ENCODE measurements at regions not wholly inside any gene's neighbourhood (a gene's known extent, or its start where the extent isn't known, plus 50 kb on each side); places are given as distances from the start of the nearest gene placed in this dataset.

DNA sequence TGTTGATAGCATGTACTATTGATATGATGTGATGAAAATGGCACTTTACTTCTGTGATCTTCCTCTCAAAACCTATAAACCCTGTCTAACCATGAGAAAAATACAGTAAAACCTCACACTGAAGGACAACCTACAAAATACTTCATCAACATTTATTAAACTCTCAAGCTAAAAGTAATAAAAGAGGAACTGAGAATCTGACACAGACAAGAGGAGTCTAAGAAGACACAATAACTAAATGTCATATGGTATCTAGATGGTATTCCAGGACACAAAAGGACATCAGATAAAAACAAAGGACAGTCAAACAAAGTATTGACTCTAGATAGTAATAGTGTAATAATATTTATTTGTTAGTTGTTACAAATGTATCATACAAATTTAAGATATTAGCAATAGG lies 655.3 kb downstream of the SH3BGRL start:
- Histone ChIP-seq H3K9me3 (ENCODE audit: low read length) (no peaks in the 10 kb centered on the region), H2AFZ (ENCODE audit: low read depth, low read length) (no peak overlapping the region)
- no peak for TF ChIP-seq SMC3 (conservative IDR thresholded peaks at IDR 0.05; ENCODE audit: poor library complexity)
- TF ChIP-seq EZH2 (IDR thresholded peaks at IDR 0.05; ENCODE audit: borderline replicate concordance, insufficient read depth, low read length, poor library complexity, severe bottlenecking), result no peak
- TF ChIP-seq EP300 (conservative IDR thresholded peaks at IDR 0.05; ENCODE audit: poor library complexity, severe bottlenecking), result no peak
- TF ChIP-seq, protein P1, sequence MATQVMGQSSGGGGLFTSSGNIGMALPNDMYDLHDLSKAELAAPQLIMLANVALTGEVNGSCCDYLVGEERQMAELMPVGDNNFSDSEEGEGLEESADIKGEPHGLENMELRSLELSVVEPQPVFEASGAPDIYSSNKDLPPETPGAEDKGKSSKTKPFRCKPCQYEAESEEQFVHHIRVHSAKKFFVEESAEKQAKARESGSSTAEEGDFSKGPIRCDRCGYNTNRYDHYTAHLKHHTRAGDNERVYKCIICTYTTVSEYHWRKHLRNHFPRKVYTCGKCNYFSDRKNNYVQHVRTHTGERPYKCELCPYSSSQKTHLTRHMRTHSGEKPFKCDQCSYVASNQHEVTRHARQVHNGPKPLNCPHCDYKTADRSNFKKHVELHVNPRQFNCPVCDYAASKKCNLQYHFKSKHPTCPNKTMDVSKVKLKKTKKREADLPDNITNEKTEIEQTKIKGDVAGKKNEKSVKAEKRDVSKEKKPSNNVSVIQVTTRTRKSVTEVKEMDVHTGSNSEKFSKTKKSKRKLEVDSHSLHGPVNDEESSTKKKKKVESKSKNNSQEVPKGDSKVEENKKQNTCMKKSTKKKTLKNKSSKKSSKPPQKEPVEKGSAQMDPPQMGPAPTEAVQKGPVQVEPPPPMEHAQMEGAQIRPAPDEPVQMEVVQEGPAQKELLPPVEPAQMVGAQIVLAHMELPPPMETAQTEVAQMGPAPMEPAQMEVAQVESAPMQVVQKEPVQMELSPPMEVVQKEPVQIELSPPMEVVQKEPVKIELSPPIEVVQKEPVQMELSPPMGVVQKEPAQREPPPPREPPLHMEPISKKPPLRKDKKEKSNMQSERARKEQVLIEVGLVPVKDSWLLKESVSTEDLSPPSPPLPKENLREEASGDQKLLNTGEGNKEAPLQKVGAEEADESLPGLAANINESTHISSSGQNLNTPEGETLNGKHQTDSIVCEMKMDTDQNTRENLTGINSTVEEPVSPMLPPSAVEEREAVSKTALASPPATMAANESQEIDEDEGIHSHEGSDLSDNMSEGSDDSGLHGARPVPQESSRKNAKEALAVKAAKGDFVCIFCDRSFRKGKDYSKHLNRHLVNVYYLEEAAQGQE (IDR thresholded peaks at IDR 0.05; ENCODE audit: borderline replicate concordance), result no peak
- TF ChIP-seq RAD21 (conservative IDR thresholded peaks at IDR 0.05), result no peak
- TF ChIP-seq, protein P2, sequence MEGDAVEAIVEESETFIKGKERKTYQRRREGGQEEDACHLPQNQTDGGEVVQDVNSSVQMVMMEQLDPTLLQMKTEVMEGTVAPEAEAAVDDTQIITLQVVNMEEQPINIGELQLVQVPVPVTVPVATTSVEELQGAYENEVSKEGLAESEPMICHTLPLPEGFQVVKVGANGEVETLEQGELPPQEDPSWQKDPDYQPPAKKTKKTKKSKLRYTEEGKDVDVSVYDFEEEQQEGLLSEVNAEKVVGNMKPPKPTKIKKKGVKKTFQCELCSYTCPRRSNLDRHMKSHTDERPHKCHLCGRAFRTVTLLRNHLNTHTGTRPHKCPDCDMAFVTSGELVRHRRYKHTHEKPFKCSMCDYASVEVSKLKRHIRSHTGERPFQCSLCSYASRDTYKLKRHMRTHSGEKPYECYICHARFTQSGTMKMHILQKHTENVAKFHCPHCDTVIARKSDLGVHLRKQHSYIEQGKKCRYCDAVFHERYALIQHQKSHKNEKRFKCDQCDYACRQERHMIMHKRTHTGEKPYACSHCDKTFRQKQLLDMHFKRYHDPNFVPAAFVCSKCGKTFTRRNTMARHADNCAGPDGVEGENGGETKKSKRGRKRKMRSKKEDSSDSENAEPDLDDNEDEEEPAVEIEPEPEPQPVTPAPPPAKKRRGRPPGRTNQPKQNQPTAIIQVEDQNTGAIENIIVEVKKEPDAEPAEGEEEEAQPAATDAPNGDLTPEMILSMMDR (IDR thresholded peaks at IDR 0.05; ENCODE audit: poor library complexity, severe bottlenecking), result no peak
- TF ChIP-seq POLR2AphosphoS5 (IDR thresholded peaks at IDR 0.05), result no peak
- TF ChIP-seq MXI1 (conservative IDR thresholded peaks at IDR 0.05; ENCODE audit: poor library complexity, severe bottlenecking), result no peak
- TF ChIP-seq TAF1 (IDR thresholded peaks at IDR 0.05; ENCODE audit: low read depth), result no peak

DNA sequence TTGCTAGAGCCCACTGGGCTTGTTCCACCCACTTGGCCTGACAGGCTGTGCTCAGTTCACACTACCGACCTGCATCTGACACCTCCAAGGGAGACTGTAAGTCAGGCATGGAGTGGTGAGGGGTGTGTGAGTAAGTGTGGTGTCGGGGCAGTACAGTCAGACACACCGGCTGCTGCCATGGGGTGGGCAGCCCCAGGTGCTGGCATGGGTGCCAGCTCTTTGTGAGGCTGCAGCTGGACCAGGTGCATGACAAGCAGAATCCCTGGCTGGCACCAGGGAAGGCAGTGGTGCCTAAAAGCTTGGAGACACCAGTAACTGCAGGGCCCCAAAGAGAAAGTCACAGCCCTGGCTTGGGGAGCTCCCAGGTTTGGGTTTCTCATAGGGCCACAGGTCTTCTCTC lies 665.0 kb downstream of the SH3BGRL start:
- TF ChIP-seq EZH2 (IDR thresholded peaks at IDR 0.05; ENCODE audit: borderline replicate concordance, insufficient read depth, low read length, poor library complexity, severe bottlenecking), result no peak
- Histone ChIP-seq H2AFZ (ENCODE audit: low read depth, low read length) (no peak overlapping the region), H3K36me3 (ENCODE audit: insufficient read depth, low read length) (no peaks in the 10 kb centered on the region), H3K9me2 (ENCODE audit: insufficient read depth, low read length) (no peaks in the 10 kb centered on the region), H4K20me1 (ENCODE audit: insufficient read depth) (no peaks in the 10 kb centered on the region), H3K9me3 (ENCODE audit: low read length) (no peaks in the 10 kb centered on the region), H3K4me2 (ENCODE audit: low read length) (no peak overlapping the region), H3K27ac (ENCODE audit: low read length) (no peak overlapping the region), H3K4me3 (ENCODE audit: low read length) (no peak overlapping the region), H3K79me2 (replicated peaks; ENCODE audit: insufficient read depth, low read length) (no peaks in the 10 kb centered on the region), H3F3A (ENCODE audit: insufficient read depth, low read length, poor library complexity, severe bottlenecking) (no peaks in the 10 kb centered on the region), H3K9ac (ENCODE audit: low read length) (no peak overlapping the region), H3K27me3 (ENCODE audit: insufficient read depth, low read depth, low read length) (no peaks in the 10 kb centered on the region)

More for the DNA sequence above, 655.3 kb downstream of the SH3BGRL start:
- Histone ChIP-seq H3K27ac (ENCODE audit: low read length) (no peak overlapping the region), H3K4me3 (ENCODE audit: low read length) (no peak overlapping the region), H3K79me2 (replicated peaks; ENCODE audit: insufficient read depth, low read length) (no peaks in the 10 kb centered on the region), H3K4me2 (ENCODE audit: low read length) (no peak overlapping the region), H3K9me2 (ENCODE audit: insufficient read depth, low read length) (no peaks in the 10 kb centered on the region), H3K9ac (ENCODE audit: low read length) (no peak overlapping the region), H4K20me1 (ENCODE audit: insufficient read depth) (no peaks in the 10 kb centered on the region), H3F3A (ENCODE audit: insufficient read depth, low read length, poor library complexity, severe bottlenecking) (no peaks in the 10 kb centered on the region), H3K27me3 (ENCODE audit: insufficient read depth, low read depth, low read length) (no peaks in the 10 kb centered on the region), H3K36me3 (ENCODE audit: insufficient read depth, low read length) (no peaks in the 10 kb centered on the region)

DNA sequence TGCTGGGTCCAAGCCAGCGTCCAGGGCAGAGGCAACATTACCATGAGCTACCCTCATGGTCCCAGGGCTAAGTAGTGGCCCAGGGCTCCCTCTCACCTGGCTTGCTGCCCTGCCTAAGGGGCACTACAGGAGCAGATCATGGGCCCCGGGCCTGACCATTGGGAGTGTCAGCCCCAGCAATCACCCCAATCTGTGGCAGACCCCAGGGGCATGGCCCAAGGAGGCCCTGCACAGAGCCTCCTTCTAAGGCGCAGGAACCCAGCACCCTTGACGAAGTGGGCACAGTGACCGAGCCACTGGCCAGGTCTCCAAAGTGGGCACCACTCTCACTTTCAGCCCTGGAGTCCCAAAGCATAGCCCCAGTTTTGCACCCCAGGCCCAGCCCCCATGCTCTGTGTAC lies 667.1 kb downstream of the SH3BGRL start:
- Histone ChIP-seq H3K9me2 (ENCODE audit: insufficient read depth, low read length) (no peaks in the 10 kb centered on the region), H3K9ac (ENCODE audit: low read length) (no peak overlapping the region), H3F3A (ENCODE audit: insufficient read depth, low read length, poor library complexity, severe bottlenecking) (no peaks in the 10 kb centered on the region), H3K9me3 (ENCODE audit: low read length) (no peaks in the 10 kb centered on the region), H3K36me3 (ENCODE audit: insufficient read depth, low read length) (no peaks in the 10 kb centered on the region), H3K4me2 (ENCODE audit: low read length) (no peak overlapping the region), H3K27ac (ENCODE audit: low read length) (no peak overlapping the region), H3K4me3 (ENCODE audit: low read length) (no peak overlapping the region), H3K27me3 (ENCODE audit: insufficient read depth, low read depth, low read length) (no peaks in the 10 kb centered on the region), H3K79me2 (replicated peaks; ENCODE audit: insufficient read depth, low read length) (no peaks in the 10 kb centered on the region), H4K20me1 (ENCODE audit: insufficient read depth) (no peaks in the 10 kb centered on the region), H2AFZ (ENCODE audit: low read depth, low read length) (no peak overlapping the region)
- no peak for TF ChIP-seq SMC3 (conservative IDR thresholded peaks at IDR 0.05; ENCODE audit: poor library complexity)
- TF ChIP-seq TAF1 (IDR thresholded peaks at IDR 0.05; ENCODE audit: low read depth), result no peak
- TF ChIP-seq EP300 (conservative IDR thresholded peaks at IDR 0.05; ENCODE audit: poor library complexity, severe bottlenecking), result no peak
- TF ChIP-seq POLR2AphosphoS5 (IDR thresholded peaks at IDR 0.05), result no peak
- TF ChIP-seq MXI1 (conservative IDR thresholded peaks at IDR 0.05; ENCODE audit: poor library complexity, severe bottlenecking), result no peak
